ENCODE measurements at regions not wholly inside any gene's neighbourhood (a gene's known extent, or its start where the extent isn't known, plus 50 kb on each side); places are given as distances from the start of the nearest gene placed in this dataset.

DNA sequence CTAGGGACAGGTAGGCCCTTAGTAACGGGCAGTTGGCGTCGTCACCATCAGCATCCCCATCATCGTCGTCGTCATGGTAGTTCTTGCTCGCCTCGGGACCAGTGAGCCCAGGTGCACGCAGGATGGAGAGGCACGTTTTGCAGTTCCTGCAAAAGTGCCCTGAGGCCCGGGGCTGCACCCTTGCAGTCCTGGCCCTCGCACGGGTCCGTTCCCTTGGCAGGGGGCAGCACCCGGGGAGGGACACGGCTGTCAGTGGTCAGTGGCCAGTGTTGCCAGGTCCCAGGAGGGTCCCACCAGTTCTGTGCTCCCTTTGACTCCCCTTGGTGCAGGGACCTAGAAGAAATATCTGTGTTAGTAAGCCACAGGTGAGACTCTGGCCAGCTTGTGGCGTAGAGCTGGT lies 243.9 kb upstream of the CIBAR2 start:
- H3K79me2 ChIP-seq (ENCODE audit: insufficient read depth, low read length): no peaks in the 10 kb centered on the region
- no peaks in the 10 kb centered on the region for H3K4me1 ChIP-seq (ENCODE audit: control insufficient read depth in 1 of 2, insufficient read depth in 2 of 2, low read length in 2 of 2)
- H3K36me3 Mint-ChIP-seq: no peaks in the 10 kb centered on the region
- no peaks in the 10 kb centered on the region for H3K4me1 Mint-ChIP-seq
- peaks cover 5 to 6% of the 10 kb centered on the region in 2 donors for H3K9me3 ChIP-seq (replicated peaks in 1 of 2; ENCODE audit: control insufficient read depth in 1 of 2, insufficient read depth in 1 of 2, low read length in 2 of 2)
- H3K27ac Mint-ChIP-seq: no peak overlapping the region
- no peak for TF ChIP-seq CTCF (IDR thresholded peaks at IDR 0.05)
- intact Hi-C loops (cut with micrococcal nuclease): no loop called here
- no peak overlapping the region for H3K4me3 ChIP-seq (replicated peaks in 1 of 3; ENCODE audit: low read depth in 2 of 3, low read length in 3 of 3)
- no peaks in the 10 kb centered on the region for H3K36me3 ChIP-seq (replicated peaks in 1 of 2; ENCODE audit: control insufficient read depth in 1 of 2, insufficient read depth in 2 of 2, low read length in 2 of 2)
- no peaks in the 10 kb centered on the region for H3K27me3 ChIP-seq (ENCODE audit: control insufficient read depth in 2 of 2, insufficient read depth in 2 of 2, low read length in 2 of 2)
- H3K9me3 Mint-ChIP-seq: peaks cover 0 to 7% (median 4%) of the 10 kb centered on the region in 7 donors
- 93% methylated on average over 16 of the region's 17 CpGs for WGBS (ENCODE audit: insufficient coverage)
- H3K4me2 ChIP-seq (replicated peaks; ENCODE audit: extremely low read depth, low read length, poor library complexity, severe bottlenecking): no peak overlapping the region
- no peak overlapping the region for H3K9ac ChIP-seq (ENCODE audit: insufficient read depth, low read length, poor library complexity, severe bottlenecking)
- H3K27ac ChIP-seq (ENCODE audit: low read depth in 1 of 2, low read length in 2 of 2): no peak overlapping the region
- peaks cover 4 to 13% (median 5%) of the 10 kb centered on the region in 3 donors for H3K27me3 Mint-ChIP-seq (ENCODE audit: low read depth in 3 of 3)
- H2AFZ ChIP-seq (ENCODE audit: insufficient read depth, low read depth, low read length, poor library complexity, severe bottlenecking): no peak overlapping the region
- no peaks in the 10 kb centered on the region for H4K20me1 ChIP-seq (ENCODE audit: insufficient read depth, low read length)
- H3K4me3 Mint-ChIP-seq: no peak overlapping the region
- no peak for DNase-seq

DNA sequence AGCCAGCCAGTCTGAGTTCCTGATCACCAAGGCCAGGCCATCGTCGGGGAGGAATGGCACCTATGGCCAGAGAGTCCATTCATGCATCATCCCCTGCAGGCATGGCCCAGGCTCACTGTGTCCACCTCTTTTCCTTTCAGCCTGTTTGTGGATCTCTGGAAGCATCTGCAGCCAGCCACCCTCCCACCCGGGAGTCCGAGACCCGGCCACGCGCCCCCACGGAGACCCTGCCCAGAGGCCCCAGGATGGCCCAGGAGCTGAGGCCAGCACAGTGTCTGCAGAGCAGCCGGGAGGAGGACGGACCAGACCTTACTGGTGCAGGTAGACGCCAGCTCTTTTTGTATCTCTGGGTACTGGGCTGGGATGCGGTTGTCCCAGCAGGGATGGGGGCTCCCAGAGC lies 245.1 kb upstream of the CIBAR2 start:
- no peak for TF ChIP-seq CTCF (IDR thresholded peaks at IDR 0.05)
- no peaks in the 10 kb centered on the region for H4K20me1 ChIP-seq (ENCODE audit: insufficient read depth, low read length)
- no peak overlapping the region for H3K4me2 ChIP-seq (replicated peaks; ENCODE audit: extremely low read depth, low read length, poor library complexity, severe bottlenecking)
- peaks cover 5 to 6% of the 10 kb centered on the region in 2 donors for H3K9me3 ChIP-seq (replicated peaks in 1 of 2; ENCODE audit: control insufficient read depth in 1 of 2, insufficient read depth in 1 of 2, low read length in 2 of 2)
- DNase-seq: no peak
- intact Hi-C loops (cut with micrococcal nuclease): no loop called here
- Mint-ChIP-seq H3K27me3 (ENCODE audit: low read depth in 3 of 3) (peaks cover 4 to 13% (median 5%) of the 10 kb centered on the region in 3 donors), H3K27ac (peak overlapping the region in 1 of 7 donors; percentile 23), H3K4me3 (no peak overlapping the region), H3K4me1 (no peaks in the 10 kb centered on the region), H3K9me3 (peaks cover 0 to 7% (median 4%) of the 10 kb centered on the region in 7 donors), H3K36me3 (no peaks in the 10 kb centered on the region)
- H3K27ac ChIP-seq (ENCODE audit: low read depth in 1 of 2, low read length in 2 of 2): no peak overlapping the region
- no peak overlapping the region for H3K9ac ChIP-seq (ENCODE audit: insufficient read depth, low read length, poor library complexity, severe bottlenecking)
- no peak overlapping the region for H3K4me3 ChIP-seq (replicated peaks in 1 of 3; ENCODE audit: low read depth in 2 of 3, low read length in 3 of 3)
- H3K4me1 ChIP-seq (ENCODE audit: control insufficient read depth in 1 of 2, insufficient read depth in 2 of 2, low read length in 2 of 2): no peaks in the 10 kb centered on the region
- H2AFZ ChIP-seq (ENCODE audit: insufficient read depth, low read depth, low read length, poor library complexity, severe bottlenecking): no peak overlapping the region
- no peaks in the 10 kb centered on the region for H3K27me3 ChIP-seq (ENCODE audit: control insufficient read depth in 2 of 2, insufficient read depth in 2 of 2, low read length in 2 of 2)
- H3K79me2 ChIP-seq (ENCODE audit: insufficient read depth, low read length): no peaks in the 10 kb centered on the region
- 96% methylated on average over 11 of the region's 12 CpGs for WGBS (ENCODE audit: insufficient coverage)
- no peaks in the 10 kb centered on the region for H3K36me3 ChIP-seq (replicated peaks in 1 of 2; ENCODE audit: control insufficient read depth in 1 of 2, insufficient read depth in 2 of 2, low read length in 2 of 2)

All from CD14-positive monocyte (primary cell).